Activated B cell treated with CpG ODN at 0.5 μM for 24 hours (primary cell): ENCODE measurements at regions not wholly inside any gene's neighbourhood (a gene's known extent, or its start where the extent isn't known, plus 50 kb on each side); places are given as distances from the start of the nearest gene placed in this dataset.

Experiments
- ATAC-seq: fragments of 200-7000 bp; cut with Tn5 transposase; one replicate; pipeline ENCODE4 v1.10.0; 2021; ENCODE audit warnings: low read depth, mild to moderate bottlenecking, moderate library complexity
- CTCF ChIA-PET: fragments of 350-600 bp; sonication (Branson Sonifier 250); formaldehyde crosslinking; loops from one replicate; lab custom pipeline; 2021; ENCODE audit warnings: antibody characterized with exemption; lab: Charles Lee
- POLR2A ChIA-PET: fragments of 350-600 bp; sonication (Branson Sonifier 250); formaldehyde crosslinking; loops from one replicate; lab custom pipeline; 2021; ENCODE audit warnings: antibody characterized with exemption; lab: Charles Lee
- DNase-seq: peaks from one replicate; pipeline ENCODE4 v3.0.0; 2022
- H3K27ac Mint-ChIP-seq: one replicate; pipeline ENCODE4 v1.8.0; 2020; ENCODE audit warnings: mixed read lengths
- H3K27me3 Mint-ChIP-seq: one replicate; pipeline ENCODE4 v1.8.0; 2021; ENCODE audit warnings: mixed read lengths
- H3K36me3 Mint-ChIP-seq: one replicate; pipeline ENCODE4 v1.8.0; 2021; ENCODE audit warnings: low read depth, mixed read lengths
- H3K4me1 Mint-ChIP-seq: one replicate; pipeline ENCODE4 v1.8.0; 2021; ENCODE audit warnings: mixed read lengths
- H3K4me3 Mint-ChIP-seq: one replicate; pipeline ENCODE4 v1.8.0; 2020; ENCODE audit warnings: mild to moderate bottlenecking, mixed read lengths
- H3K9me3 Mint-ChIP-seq: one replicate; pipeline ENCODE4 v1.8.0; 2020; ENCODE audit warnings: mixed read lengths
- intact Hi-C: fragments of 100-400 bp; cut with micrococcal nuclease; formaldehyde crosslinking; loops from one replicate; pipeline ENCODE4 v1.15.1; 2024
- TF ChIP-seq, protein P1 (sequence below): fragments of 200-600 bp; IDR thresholded peaks from one replicate; pipeline ENCODE4 v1.8.0; 2022; ENCODE audit warnings: antibody characterized with exemption, mild to moderate bottlenecking

DNA sequence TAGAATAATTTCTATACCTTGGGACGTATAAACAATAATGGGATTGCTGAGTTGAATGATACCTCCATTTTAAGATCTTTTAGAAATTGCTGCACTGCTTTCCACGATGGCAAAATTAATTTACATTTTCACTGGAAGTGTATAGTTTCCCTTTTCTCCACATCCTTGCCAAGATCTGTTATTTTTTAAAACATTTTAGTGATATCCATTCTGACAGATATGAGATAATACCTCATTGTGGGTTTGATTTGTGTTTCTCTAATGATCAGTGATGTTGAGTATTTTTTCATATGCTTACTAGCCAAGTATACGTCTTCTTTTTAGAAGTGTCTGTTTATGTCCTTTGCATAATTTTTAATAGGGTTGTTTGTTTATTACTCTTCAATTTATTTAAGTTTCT lies 908.5 kb upstream of the CNTNAP5 start:
- intact Hi-C loops, result no loop called here
- H3K4me3 Mint-ChIP-seq, result no peak overlapping the region
- H3K27ac Mint-ChIP-seq, result no peak overlapping the region
- no peak for ATAC-seq
- no peak for DNase-seq
- no peaks in the 10 kb centered on the region for H3K36me3 Mint-ChIP-seq
- ChIA-PET POLR2A (no interaction called here), CTCF (no interaction called here)
- no peaks in the 10 kb centered on the region for H3K4me1 Mint-ChIP-seq
- H3K9me3 Mint-ChIP-seq, result peaks cover 11% of the 10 kb centered on the region
- TF ChIP-seq, protein P1, sequence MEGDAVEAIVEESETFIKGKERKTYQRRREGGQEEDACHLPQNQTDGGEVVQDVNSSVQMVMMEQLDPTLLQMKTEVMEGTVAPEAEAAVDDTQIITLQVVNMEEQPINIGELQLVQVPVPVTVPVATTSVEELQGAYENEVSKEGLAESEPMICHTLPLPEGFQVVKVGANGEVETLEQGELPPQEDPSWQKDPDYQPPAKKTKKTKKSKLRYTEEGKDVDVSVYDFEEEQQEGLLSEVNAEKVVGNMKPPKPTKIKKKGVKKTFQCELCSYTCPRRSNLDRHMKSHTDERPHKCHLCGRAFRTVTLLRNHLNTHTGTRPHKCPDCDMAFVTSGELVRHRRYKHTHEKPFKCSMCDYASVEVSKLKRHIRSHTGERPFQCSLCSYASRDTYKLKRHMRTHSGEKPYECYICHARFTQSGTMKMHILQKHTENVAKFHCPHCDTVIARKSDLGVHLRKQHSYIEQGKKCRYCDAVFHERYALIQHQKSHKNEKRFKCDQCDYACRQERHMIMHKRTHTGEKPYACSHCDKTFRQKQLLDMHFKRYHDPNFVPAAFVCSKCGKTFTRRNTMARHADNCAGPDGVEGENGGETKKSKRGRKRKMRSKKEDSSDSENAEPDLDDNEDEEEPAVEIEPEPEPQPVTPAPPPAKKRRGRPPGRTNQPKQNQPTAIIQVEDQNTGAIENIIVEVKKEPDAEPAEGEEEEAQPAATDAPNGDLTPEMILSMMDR, result no peak
- H3K27me3 Mint-ChIP-seq, result no peaks in the 10 kb centered on the region

GRCh38 chr2:123127236-123127635 lies 897.9 kb upstream of the CNTNAP5 start:
- intact Hi-C loops, result no loop called here
- Mint-ChIP-seq H3K27ac (no peak overlapping the region), H3K36me3 (no peaks in the 10 kb centered on the region), H3K4me3 (no peak overlapping the region), H3K9me3 (peaks cover 14% of the 10 kb centered on the region), H3K4me1 (no peaks in the 10 kb centered on the region), H3K27me3 (no peaks in the 10 kb centered on the region)
- TF ChIP-seq, protein P1, result no peak
- DNase-seq (no peak), ATAC-seq (no peak)
- POLR2A ChIA-PET, result no interaction called here
- CTCF ChIA-PET, result no interaction called here

GRCh38 chr2:123128951-123129350 lies 896.1 kb upstream of the CNTNAP5 start:
- Mint-ChIP-seq H3K9me3 (peaks cover 12% of the 10 kb centered on the region), H3K27me3 (no peaks in the 10 kb centered on the region), H3K4me1 (no peaks in the 10 kb centered on the region), H3K4me3 (no peak overlapping the region), H3K27ac (no peak overlapping the region), H3K36me3 (no peaks in the 10 kb centered on the region)
- intact Hi-C loops, result no loop called here
- TF ChIP-seq, protein P1, result no peak
- POLR2A ChIA-PET, result no interaction called here
- ATAC-seq (no peak), DNase-seq (no peak)
- CTCF ChIA-PET, result no interaction called here

GRCh38 chr2:123136419-123136818 lies 888.7 kb upstream of the CNTNAP5 start:
- DNase-seq (no peak), ATAC-seq (no peak)
- peaks cover 6% of the 10 kb centered on the region for H3K9me3 Mint-ChIP-seq
- H3K27ac Mint-ChIP-seq, result no peak overlapping the region
- H3K4me1 Mint-ChIP-seq, result no peaks in the 10 kb centered on the region
- ChIA-PET POLR2A (no interaction called here), CTCF (no interaction called here)
- TF ChIP-seq, protein P1, result no peak
- intact Hi-C loops, result no loop called here
- H3K27me3 Mint-ChIP-seq, result no peaks in the 10 kb centered on the region
- no peak overlapping the region for H3K4me3 Mint-ChIP-seq
- H3K36me3 Mint-ChIP-seq, result no peaks in the 10 kb centered on the region

DNA sequence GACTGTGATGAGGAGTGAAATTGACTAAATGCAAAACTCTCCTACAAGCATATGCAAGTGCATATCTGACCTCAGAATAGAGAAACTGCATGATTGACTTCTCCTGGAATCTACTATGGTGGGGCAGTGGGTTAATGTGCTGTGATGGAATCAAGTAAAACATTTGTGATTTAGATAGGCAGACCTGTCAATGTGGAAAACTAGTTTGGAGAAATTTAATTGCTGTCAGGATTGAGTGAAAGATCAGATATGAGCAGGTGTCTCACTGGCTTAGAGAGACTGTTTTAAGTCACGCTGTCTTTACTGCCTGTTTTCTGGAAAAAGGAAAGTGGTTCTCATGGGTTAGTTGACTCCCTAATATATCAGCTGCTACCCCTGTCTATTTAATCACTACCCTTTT lies 881.0 kb upstream of the CNTNAP5 start:
- intact Hi-C loops, result no loop called here

More for the DNA sequence above, 881.0 kb upstream of the CNTNAP5 start:
- DNase-seq (no peak), ATAC-seq (no peak)
- ChIA-PET POLR2A (no interaction called here), CTCF (no interaction called here)
- TF ChIP-seq, protein P1, result no peak
- Mint-ChIP-seq H3K4me1 (no peaks in the 10 kb centered on the region), H3K36me3 (no peaks in the 10 kb centered on the region), H3K27ac (no peak overlapping the region), H3K27me3 (no peaks in the 10 kb centered on the region), H3K9me3 (peaks cover 8% of the 10 kb centered on the region), H3K4me3 (no peak overlapping the region)
